Stimulated activated naive CD8-positive, alpha-beta T cell treated with anti-CD3 and anti-CD28 coated beads, Interleukin-15, Interleukin-2, amounts not matched to agents 100 ng/mL and 50 ng/mL, for 24 hours (primary cell): ENCODE measurements at regions not wholly inside any gene's neighbourhood (a gene's known extent, or its start where the extent isn't known, plus 50 kb on each side); places are given as distances from the start of the nearest gene placed in this dataset.

Experiments
- H3K27ac Mint-ChIP-seq: one replicate; pipeline ENCODE4 v1.8.0; 2021; ENCODE audit warnings: mild to moderate bottlenecking, mixed read lengths
- H3K27me3 Mint-ChIP-seq: one replicate; pipeline ENCODE4 v1.8.0; 2021; ENCODE audit warnings: mixed read lengths
- H3K36me3 Mint-ChIP-seq: one replicate; pipeline ENCODE4 v1.8.0; 2021; ENCODE audit warnings: low read depth, mixed read lengths
- H3K4me1 Mint-ChIP-seq: one replicate; pipeline ENCODE4 v1.8.0; 2021; ENCODE audit warnings: low read depth, mixed read lengths
- H3K4me3 Mint-ChIP-seq: one replicate; pipeline ENCODE4 v1.8.0; 2021; ENCODE audit warnings: mild to moderate bottlenecking, mixed read lengths
- H3K9me3 Mint-ChIP-seq: one replicate; pipeline ENCODE4 v1.8.0; 2021; ENCODE audit warnings: mixed read lengths

DNA sequence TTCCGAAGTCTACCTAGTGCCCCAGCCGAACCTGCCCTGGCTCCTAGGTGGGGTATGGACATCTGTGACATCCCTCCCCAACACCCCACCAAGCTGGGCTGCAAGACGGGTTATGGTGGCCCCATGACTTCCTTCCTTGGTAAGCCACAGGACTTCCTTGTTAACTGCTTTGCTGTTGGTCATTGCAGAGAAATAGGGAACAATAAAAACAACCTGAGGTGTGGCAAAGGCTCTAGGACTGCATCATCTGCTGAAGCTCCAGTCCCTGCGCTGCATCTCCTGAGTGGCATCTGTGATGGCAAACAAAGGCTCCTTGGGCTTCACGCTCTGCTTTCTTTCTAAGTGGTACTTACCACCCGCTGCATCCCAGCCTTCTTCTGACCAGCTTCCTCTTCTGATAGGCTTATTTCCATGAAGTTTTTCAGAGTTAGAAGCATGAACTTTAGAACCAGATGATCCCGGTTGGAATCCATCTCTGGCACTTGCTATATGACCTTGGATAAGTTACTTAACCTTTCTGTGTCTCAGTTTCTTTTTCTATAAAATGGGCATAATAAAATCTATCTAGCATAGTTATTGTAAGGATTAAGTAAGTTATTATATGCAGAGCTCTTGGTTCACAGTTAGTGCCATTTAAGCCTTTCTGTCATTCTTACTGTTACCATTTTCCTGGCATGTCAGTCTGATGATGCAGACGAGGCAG lies 216.8 kb downstream of the RPS24 start:
- peaks cover 14% of the 10 kb centered on the region for H3K27me3 Mint-ChIP-seq
- peaks cover 23% of the 10 kb centered on the region for H3K4me1 Mint-ChIP-seq
- H3K9me3 Mint-ChIP-seq = no peaks in the 10 kb centered on the region
- H3K27ac Mint-ChIP-seq = no peak overlapping the region
- H3K36me3 Mint-ChIP-seq = no peaks in the 10 kb centered on the region
- no peak overlapping the region for H3K4me3 Mint-ChIP-seq

DNA sequence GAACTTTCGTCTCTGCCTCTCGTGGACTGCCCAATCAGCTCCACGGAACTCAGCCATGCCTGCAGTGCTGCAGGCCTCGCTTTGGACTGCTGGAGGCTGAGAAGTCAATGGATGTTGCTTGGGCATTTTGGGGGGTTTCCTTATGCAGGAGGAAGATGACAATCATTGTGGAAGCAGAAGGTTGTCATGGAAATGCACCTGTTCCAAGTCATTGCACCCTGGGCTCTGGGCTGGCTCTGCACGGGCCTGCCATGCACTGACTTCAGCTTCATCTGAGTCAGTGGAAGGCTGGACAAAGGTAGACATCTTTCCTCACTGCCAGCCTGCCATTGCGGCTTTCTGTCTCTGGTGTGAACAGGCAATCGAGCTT lies 217.3 kb downstream of the RPS24 start:
- Mint-ChIP-seq H3K9me3 (no peaks in the 10 kb centered on the region), H3K4me3 (no peak overlapping the region), H3K4me1 (peaks cover 23% of the 10 kb centered on the region), H3K27me3 (peaks cover 11% of the 10 kb centered on the region), H3K27ac (no peak overlapping the region), H3K36me3 (no peaks in the 10 kb centered on the region)

DNA sequence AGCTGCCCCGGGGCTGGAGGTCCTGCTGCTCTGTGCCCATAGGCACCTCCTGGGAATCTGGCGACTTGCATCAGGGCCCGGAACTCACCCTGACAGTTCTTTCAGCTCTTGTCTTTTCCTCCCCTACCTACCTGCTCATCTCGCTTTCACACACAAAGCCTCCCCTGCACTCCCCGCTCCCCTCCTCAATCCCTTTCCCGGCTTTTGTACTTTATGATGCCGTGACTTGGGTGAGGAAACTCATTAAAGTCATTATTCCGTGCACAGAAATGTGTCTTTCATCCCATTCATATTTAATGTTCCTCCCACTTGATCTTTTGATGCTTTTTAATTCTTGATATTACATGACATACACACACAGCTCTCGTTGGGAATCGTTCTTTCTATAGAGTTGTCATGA lies 218.6 kb downstream of the RPS24 start:
- Mint-ChIP-seq H3K4me3 (no peak overlapping the region), H3K27ac (no peak overlapping the region), H3K4me1 (peaks cover 23% of the 10 kb centered on the region), H3K9me3 (no peaks in the 10 kb centered on the region), H3K36me3 (no peaks in the 10 kb centered on the region), H3K27me3 (peaks cover 11% of the 10 kb centered on the region)

DNA sequence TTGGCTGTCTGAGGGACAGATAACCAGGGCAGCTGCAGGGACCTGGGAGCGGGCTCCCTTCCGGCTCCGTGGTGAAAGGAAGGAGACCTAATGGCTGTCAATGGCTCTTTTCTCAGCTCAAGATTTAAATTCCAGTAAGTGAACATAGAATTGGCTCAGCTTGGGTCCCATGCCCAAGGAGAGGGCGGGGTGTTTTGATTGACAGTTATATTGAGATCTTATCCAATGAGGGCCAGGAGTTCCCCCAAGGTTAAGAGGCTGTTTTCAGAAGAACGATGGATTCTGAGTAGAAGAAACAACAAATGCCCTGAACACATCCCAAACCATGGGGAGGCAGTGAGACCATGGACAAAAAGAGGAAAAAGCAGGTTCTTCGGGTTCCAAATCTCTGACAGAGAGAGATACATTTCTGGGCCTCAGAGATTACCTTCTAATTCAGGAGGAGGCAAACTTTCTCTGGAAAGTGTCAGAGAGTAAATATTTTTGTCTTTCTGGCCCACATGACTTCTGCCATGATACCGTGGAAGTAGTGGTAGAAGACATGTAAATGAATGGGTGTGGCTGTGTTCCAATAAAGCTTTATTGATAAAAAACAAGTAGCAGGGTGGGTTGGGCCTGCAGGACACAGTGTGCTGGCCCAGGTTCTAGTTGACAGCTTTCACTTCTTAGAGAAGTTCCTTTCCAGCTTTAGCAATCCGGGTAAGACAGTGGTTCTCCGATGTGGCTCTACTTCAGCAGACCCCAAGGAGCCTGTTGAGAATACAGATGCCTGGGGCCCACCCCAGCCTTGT lies 219.6 kb downstream of the RPS24 start:
- H3K27ac Mint-ChIP-seq = no peak overlapping the region
- H3K4me3 Mint-ChIP-seq = no peak overlapping the region
- peaks cover 23% of the 10 kb centered on the region for H3K4me1 Mint-ChIP-seq
- no peaks in the 10 kb centered on the region for H3K36me3 Mint-ChIP-seq
- H3K27me3 Mint-ChIP-seq = peaks cover 11% of the 10 kb centered on the region
- H3K9me3 Mint-ChIP-seq = no peaks in the 10 kb centered on the region

DNA sequence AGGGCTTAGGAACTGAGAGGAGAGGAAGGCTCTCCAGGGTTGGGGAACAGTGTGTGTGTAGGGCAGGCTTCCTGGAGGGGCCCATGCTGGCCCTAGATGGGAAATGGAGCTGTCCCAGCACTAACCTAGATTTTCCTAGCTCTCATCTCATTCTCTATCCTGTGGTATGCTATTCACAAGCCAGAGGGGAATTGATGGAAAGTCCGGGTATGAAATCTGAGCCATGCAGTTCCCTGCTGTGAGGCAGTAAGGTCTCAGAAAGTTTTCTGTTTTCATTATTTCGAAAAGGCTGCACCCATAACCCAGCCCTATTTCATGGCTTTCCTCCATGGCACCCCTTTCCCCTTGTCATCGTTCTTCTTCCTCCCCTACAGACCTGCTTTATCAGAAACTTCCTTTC lies 220.3 kb downstream of the RPS24 start:
- Mint-ChIP-seq H3K4me3 (no peak overlapping the region), H3K36me3 (no peaks in the 10 kb centered on the region), H3K9me3 (no peaks in the 10 kb centered on the region), H3K27me3 (peaks cover 8% of the 10 kb centered on the region), H3K4me1 (peaks cover 22% of the 10 kb centered on the region), H3K27ac (no peak overlapping the region)

DNA sequence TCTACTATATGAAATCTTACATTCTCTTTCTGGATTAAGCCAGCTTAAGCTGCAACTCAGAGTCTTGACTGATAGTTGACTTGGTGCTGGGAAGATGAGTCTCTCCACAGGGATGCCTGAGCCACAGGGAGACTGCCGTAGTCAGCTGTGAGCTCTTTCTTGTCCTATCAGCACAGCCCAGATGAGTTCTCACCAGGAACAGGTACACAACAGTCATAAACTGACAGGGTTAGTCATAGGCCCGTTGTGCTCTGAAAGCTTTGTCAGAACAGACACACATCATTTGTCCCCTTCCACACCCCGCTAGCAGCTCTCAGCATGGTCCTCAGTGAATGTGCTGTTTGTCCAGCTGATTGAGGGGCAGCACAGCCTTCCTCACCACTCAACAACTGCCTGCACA lies 221.6 kb downstream of the RPS24 start:
- H3K27ac Mint-ChIP-seq = no peak overlapping the region

DNA sequence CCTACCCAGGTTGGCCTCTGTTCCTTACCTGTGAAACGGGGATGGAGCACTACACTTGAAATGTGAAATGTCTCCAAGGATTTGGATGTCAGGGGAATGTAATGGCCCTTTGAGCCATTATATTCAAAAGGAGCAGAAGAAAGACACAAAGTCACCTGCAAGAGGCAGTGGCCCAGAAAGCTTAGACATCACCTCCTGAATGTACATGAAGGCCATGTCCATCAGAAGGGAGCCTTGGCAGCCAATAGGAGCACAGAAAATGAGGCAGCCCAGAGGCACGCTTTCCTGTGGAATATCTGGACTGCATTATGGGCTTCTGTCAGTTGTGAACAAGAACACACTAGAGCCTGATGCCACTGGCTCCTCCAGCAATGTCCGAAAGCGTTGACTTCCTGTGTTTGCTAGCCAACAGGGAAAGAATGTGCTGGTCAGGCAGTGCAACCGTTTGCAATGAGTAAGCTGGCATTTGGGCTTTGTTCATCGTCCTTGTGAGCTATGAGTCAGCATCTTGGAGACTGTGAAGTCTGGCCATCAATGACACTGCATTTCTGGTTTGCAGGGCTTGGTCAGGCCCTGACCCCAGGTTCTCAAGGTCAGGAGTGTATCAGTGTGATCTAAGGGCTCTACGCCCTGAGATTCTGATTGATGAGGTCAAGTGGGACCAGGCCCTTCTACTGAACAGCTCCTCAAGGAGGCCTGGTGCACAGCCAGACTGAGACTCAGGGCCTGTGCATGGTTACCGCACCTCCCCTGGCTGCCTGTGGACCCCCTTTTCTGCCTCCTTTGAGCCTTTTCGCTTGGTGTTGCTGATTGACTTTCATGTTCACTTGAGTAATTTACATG lies 222.4 kb downstream of the RPS24 start:
- no peak overlapping the region for H3K4me3 Mint-ChIP-seq
- H3K36me3 Mint-ChIP-seq = no peaks in the 10 kb centered on the region
- H3K27me3 Mint-ChIP-seq = no peaks in the 10 kb centered on the region
- no peaks in the 10 kb centered on the region for H3K9me3 Mint-ChIP-seq
- H3K27ac Mint-ChIP-seq = no peak overlapping the region
- peaks cover 7% of the 10 kb centered on the region for H3K4me1 Mint-ChIP-seq

More for the DNA sequence above, 221.6 kb downstream of the RPS24 start:
- no peaks in the 10 kb centered on the region for H3K9me3 Mint-ChIP-seq
- no peaks in the 10 kb centered on the region for H3K27me3 Mint-ChIP-seq
- peaks cover 10% of the 10 kb centered on the region for H3K4me1 Mint-ChIP-seq
- H3K36me3 Mint-ChIP-seq = no peaks in the 10 kb centered on the region
- H3K4me3 Mint-ChIP-seq = no peak overlapping the region

DNA sequence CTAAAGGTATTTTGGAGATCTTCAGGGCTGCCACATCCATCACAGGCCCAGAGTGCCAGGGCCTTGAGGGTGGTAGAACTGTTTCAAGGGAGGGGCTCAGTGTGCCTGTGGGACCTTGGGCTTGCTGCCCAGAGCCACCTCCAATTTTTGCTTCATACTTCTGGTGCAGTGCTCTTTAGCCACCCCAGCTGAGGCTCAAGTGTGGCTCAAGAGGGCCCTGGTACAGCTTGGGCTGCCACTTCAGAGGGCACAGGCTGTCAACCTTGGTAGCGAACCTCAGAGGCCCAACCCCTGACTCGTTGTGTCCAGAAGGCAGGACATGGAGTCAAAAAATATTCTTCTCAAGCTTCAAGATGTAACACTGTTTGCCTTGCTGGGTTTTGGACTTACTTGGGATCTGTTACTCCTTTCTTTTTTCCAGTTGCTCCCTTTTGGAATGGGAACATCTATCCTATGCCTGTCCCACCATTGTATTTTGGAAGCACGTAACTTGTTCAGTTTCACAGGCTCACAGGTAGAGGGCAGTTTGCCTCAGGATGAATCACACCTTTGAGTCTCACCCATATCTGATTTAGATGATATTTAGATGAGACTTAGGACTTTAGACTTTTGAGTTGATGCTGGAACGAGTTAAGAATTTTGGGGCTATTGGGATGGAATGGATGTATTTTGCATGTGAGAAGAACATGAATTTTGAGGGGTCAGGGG lies 224.8 kb downstream of the RPS24 start:
- no peaks in the 10 kb centered on the region for H3K9me3 Mint-ChIP-seq

DNA sequence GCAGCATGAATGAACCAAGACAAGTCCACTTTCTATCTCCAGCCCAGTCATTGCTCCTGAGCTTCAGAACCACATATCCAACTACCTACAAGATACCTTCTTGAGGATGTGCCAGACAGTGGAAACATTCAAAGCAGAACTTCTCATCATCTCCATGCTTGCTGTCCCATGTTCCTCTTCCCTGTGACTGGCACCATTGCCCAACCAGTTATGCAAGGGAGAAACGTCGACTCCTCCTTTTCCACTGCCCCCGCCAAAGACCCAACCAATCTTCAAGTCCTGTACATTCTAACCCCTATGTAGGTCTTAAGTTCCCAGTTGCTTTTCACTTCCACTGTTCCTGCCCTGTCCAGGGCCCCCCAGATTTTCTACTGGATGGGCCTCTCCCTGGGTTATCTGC lies 225.7 kb downstream of the RPS24 start:
- H3K27me3 Mint-ChIP-seq = no peaks in the 10 kb centered on the region
- no peaks in the 10 kb centered on the region for H3K36me3 Mint-ChIP-seq
- no peak overlapping the region for H3K4me3 Mint-ChIP-seq
- H3K9me3 Mint-ChIP-seq = no peaks in the 10 kb centered on the region
- peaks cover 12% of the 10 kb centered on the region for H3K4me1 Mint-ChIP-seq
- H3K27ac Mint-ChIP-seq = no peak overlapping the region

More for the DNA sequence above, 224.8 kb downstream of the RPS24 start:
- H3K27me3 Mint-ChIP-seq = no peaks in the 10 kb centered on the region
- no peak overlapping the region for H3K4me3 Mint-ChIP-seq
- H3K36me3 Mint-ChIP-seq = no peaks in the 10 kb centered on the region
- H3K27ac Mint-ChIP-seq = no peak overlapping the region
- peaks cover 12% of the 10 kb centered on the region for H3K4me1 Mint-ChIP-seq

DNA sequence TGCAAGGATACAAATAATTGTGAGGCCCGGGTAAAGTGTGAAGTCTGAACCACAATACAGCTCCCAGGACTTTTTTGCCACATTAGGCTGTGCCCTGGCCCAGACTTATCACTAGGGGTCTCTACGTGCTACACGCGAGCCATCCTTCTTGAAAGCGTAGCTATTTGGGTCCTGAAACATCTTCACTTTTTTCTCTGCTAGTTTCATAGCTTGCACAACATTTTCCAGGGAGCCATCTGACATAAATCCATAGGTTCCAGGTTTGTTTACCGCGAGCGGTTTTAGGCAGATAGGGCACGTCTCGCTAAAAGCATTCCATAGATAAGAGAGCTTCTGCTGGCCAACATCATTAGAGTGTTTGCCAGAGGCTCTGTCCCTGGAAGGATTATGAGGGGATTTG lies 226.5 kb downstream of the RPS24 start:
- Mint-ChIP-seq H3K4me3 (no peak overlapping the region), H3K36me3 (no peaks in the 10 kb centered on the region), H3K27ac (no peak overlapping the region), H3K9me3 (no peaks in the 10 kb centered on the region), H3K4me1 (peaks cover 12% of the 10 kb centered on the region), H3K27me3 (no peaks in the 10 kb centered on the region)

DNA sequence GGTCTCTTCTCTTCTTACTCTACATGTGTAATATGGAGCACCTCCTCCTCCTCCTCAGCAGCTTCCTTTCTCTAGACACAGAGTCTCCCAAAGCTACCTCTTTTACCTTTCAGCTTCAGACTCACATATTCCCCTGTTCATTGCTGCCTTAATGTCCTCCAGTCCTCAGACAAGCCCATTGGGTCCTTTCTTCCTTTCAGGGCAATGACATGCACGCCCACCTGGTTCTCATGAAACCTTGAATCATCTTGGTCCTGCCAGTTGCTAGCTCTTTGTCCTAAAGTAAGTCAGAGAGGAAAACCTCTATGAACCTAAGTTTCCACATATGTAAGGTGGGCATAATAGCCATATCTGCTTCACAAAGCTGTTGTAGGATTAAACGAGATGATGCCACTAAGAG lies 227.0 kb downstream of the RPS24 start:
- no peaks in the 10 kb centered on the region for H3K27me3 Mint-ChIP-seq
- no peak overlapping the region for H3K27ac Mint-ChIP-seq
- H3K36me3 Mint-ChIP-seq = no peaks in the 10 kb centered on the region
- H3K4me1 Mint-ChIP-seq = peaks cover 12% of the 10 kb centered on the region
- no peak overlapping the region for H3K4me3 Mint-ChIP-seq
- no peaks in the 10 kb centered on the region for H3K9me3 Mint-ChIP-seq

DNA sequence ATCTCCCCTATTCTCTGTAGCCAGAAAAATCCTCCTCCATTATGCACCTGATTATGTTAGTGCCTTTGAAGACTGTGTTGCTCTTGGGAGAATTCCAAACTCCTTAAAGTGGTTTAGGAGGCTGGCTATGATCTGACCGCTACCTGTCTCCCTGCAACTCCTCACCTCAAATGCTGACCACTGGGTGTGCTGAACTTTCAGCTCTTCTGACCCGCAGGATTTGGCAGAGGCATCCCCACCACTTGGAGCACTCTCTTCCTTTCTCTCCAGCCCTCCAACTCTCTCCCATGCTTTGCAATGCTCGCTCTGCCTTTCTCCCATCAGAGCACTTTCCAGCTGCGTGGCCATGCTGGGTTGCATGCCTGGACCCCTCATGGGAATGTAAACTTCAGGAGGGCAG lies 227.6 kb downstream of the RPS24 start:
- Mint-ChIP-seq H3K36me3 (no peaks in the 10 kb centered on the region), H3K4me3 (no peak overlapping the region), H3K27ac (no peak overlapping the region), H3K4me1 (peaks cover 12% of the 10 kb centered on the region), H3K27me3 (no peaks in the 10 kb centered on the region), H3K9me3 (no peaks in the 10 kb centered on the region)

DNA sequence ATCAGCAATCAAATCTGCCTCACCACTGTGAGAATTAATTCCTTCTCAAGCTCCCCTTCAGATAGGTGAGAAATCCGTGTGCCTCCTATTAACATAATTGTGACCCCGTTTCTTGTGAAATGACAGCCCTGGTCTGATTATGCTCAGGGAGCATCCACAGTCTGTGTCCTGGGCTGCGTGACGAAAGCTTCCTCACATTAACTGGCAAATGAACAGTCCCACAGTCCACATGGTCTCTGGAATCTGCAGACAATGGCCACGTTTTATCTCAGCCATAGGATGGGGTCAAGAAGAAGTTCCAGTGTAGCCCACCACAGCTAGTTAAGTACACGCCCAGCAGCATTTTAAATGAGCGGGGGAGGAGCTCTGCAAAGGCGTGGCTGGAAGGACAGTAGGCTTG lies 229.2 kb downstream of the RPS24 start:
- no peak overlapping the region for H3K27ac Mint-ChIP-seq
- H3K4me3 Mint-ChIP-seq = no peak overlapping the region
- H3K27me3 Mint-ChIP-seq = no peaks in the 10 kb centered on the region
- no peaks in the 10 kb centered on the region for H3K36me3 Mint-ChIP-seq
- H3K4me1 Mint-ChIP-seq = peaks cover 12% of the 10 kb centered on the region
- H3K9me3 Mint-ChIP-seq = no peaks in the 10 kb centered on the region

DNA sequence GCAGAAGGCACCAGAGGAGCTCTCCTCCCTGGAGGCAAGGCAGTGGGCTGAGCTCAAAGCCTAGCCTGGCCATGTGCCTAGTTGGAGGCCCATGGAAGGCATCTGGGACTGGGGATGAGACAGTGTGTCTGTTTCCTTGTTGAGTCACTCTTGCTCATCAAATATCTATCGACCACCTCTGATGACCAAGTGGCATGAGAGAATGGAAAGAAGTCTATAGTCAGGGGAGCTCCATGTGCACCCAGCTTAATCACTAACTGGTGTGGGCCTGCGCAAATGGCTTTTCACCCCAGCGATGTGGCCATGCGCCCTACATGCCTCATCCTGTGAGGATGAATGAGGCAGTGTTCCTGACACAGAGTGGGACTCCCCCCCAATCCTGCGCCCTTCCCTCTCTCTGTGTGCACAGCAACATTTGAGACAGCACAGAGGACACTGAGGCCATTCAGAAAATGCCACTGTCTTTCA lies 229.9 kb downstream of the RPS24 start:
- no peaks in the 10 kb centered on the region for H3K27me3 Mint-ChIP-seq
- H3K4me1 Mint-ChIP-seq = peaks cover 12% of the 10 kb centered on the region
- no peak overlapping the region for H3K27ac Mint-ChIP-seq
- H3K9me3 Mint-ChIP-seq = no peaks in the 10 kb centered on the region
- no peak overlapping the region for H3K4me3 Mint-ChIP-seq
- H3K36me3 Mint-ChIP-seq = no peaks in the 10 kb centered on the region
